ENCODE measurements at regions not wholly inside any gene's neighbourhood (a gene's known extent, or its start where the extent isn't known, plus 50 kb on each side); places are given as distances from the start of the nearest gene placed in this dataset.

DNA sequence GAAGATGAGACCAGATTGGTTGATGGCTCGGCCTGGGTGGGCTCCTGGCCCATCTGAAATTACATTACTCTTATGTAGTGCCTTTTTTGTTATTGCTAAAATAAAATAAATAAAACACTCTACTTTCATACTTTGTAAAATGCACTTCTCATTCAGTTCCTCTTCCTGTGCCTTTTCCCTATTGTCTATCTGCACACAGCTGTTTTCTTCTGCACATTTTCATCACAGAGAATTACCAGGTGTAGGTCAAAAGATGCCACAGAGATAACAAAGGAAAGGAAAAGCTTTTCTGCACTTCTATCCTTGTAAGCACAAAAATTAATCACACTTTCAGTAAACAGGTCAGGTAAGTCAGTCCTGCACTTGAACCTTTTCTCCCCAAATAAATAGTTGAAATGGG is 265.1 kb downstream of the BTG1 start:
- TF ChIP-seq CTCF (IDR thresholded peaks at IDR 0.05; ENCODE audit: poor library complexity): no peak
- no peak for TF ChIP-seq EZH2phosphoT487 (IDR thresholded peaks at IDR 0.05; ENCODE audit: low read depth, severe bottlenecking, unreplicated experiment)

All from hepatocyte (in vitro differentiated cells).